CD4-positive, alpha-beta T cell treated with Interleukin-4 for 4 hours (primary cell): ENCODE measurements at regions not wholly inside any gene's neighbourhood (a gene's known extent, or its start where the extent isn't known, plus 50 kb on each side); places are given as distances from the start of the nearest gene placed in this dataset.
A peak's percentile ranks its signal among the peaks of the same experiment; 100 is the strongest.

Source experiments
- DNase-seq: peaks from one replicate; pipeline ENCODE4 v3.0.0-alpha.2; 2020

DNA sequence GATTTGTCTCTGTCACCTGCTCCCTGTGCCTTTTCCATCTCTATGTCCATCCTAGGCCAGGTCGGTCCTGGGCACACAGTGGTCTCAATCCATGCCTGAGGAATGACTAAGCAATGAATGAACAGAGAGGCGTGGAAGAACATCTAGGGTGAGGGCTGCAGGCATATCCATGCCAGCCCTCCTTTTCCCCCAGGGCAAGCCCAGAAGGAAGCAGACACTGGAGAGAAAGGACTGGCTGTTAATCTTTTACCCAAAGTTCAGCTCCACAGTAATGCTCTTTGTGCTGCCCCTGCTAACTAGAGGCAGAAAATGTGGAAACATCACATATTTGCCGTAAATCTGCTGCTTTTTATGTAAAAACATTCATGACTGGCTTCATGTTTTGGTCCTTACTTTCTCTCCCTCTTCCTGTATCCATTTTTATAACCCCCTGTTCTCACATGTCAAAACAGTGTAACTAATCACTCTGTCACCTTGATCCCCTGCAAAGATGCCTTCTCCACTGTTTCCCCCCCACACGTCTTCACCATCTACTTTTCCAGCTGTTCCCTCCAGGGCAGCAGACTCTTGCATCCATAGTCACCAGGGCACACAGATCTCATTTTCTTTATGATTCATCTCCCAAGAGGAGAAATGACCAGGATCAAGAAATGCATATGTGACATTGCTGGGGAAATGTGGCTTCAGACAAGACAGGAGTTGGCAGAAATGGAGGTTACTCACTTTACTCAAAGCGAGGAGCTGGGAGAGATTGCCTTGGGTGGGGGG, 166.4 kb upstream of the PROX1 start:
- no peak for DNase-seq

DNA sequence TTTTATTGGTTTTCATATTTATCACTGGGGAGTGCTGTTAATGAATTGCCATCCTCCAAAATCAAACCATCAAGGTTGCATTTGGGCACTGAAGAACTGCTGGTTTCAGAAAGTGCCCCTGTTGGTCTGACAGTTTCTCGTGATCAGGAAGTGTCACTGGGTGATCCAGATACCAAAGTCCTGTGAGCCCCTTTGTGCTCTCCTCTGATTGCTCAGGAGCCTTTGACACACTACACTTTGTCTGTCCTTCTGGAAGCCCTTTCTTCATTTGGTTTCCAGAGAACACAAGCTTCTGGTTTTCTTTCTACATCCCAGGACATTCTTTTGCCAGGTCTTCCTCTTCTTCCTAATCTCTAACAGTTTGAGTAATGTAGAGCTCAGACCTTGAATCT, 165.8 kb upstream of the PROX1 start:
- DNase-seq: no peak

DNA sequence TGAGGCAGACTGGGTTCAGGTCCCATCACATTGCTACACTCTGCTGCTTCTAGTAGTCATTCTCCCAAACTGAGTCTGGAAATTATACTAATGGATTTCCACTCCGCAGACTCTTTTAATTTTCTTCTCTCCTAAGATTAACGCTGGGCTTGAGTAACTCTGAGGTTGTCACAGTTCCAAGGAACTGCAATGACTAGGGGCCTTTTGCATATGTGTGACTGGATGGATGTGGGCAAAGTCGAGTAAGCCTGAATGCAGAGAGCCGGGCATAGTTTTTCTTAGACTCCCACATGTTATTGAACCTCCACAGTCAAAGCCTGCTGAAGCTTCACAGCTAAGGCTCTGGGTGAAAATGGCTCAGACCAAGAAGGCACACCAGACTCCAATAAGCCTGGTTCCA, 160.9 kb upstream of the PROX1 start:
- DNase-seq: no peak

DNA sequence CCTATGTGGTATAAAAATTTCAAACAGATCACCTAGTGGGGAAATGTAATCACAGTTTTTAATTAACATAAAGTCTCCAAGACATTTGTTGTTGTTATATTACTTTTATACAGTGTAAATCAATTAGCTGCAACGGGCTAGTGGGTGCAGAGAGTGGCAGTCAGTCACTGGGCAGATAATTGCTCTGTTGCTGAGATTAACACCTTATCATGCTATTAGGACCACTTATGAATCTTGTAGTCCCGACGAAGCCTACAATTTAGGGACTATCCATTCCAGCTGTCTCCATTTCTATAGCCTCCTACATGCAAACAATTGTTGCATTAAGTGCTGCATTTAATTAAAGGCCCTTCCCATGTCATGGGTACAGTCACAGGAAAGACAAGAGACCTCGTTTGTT, 158.9 kb upstream of the PROX1 start:
- no peak for DNase-seq

DNA sequence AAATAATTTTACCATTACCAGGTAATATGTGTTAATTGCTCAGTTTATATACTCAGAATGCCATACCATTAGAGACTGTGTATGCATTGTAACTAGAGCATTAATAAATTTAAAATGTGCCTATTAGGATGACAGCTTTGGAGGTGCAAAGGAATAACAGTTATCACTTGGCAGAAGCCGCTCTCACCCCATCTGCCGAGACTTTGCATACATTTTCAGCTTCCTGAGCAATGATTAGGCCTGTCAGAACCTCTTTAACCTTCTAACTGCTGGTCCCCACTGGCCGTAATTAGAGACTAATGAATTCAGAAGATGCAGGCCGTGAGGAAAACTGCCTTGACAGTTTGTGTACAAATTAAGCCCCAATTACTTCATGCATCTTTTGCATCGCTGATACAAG, 158.0 kb upstream of the PROX1 start:
- no peak for DNase-seq

DNA sequence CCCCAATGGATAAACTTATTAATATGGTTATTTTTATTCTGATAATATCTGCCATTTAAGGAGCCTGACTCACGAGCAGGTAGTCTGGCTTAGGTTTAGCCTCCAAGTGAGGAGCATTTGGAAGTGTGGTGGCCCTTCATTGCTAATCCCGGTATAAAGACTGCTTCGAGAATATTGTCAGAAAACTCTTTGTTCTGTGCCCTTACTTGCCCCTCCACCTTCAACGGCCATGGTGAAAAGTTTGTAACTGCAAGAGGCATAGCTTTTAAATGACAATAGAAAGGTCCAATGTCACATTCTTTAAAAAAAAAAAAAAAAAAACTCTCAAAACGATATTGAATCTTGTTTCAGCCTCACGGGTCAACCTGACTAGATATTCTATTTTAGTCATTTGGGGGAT, 157.4 kb upstream of the PROX1 start:
- no peak for DNase-seq

DNA sequence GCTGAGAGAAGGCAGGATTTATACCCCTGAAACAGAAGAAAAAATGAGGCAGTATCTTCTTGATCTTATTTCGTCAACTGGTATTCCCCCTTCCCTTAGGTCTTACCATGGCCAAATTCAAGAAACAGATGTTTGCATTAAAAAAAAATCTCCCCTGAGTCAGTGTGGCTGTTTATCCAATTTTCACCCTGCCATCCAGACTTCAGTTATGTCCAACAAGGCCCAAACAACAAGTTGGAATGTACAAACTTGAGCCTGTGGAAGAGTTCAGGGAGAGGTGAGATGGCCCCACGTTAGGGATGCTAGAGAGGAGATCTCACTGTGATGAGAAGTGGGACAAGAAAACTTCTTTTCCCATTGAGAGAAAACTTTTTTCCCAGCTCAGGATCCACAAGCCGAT, 147.2 kb upstream of the PROX1 start:
- DNase-seq: no peak

DNA sequence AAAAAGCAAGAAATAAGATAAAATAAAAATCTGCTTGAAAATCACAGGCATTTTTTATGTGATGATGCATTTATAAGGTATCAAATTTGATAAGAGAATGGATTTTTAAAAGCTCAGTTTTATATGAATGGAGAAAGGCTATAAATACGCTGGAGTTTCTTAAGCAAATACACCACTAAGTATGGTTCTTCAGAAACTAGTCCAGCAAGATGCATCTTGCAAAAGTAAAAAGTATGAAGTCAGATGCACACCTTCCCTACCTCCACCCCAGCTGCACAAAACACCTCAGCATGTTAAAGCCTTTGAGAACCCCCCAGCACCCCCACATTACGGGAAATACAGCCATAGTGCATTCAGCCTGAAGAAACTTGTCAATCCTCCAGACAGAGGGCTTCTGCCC, 143.1 kb upstream of the PROX1 start:
- no peak for DNase-seq

DNA sequence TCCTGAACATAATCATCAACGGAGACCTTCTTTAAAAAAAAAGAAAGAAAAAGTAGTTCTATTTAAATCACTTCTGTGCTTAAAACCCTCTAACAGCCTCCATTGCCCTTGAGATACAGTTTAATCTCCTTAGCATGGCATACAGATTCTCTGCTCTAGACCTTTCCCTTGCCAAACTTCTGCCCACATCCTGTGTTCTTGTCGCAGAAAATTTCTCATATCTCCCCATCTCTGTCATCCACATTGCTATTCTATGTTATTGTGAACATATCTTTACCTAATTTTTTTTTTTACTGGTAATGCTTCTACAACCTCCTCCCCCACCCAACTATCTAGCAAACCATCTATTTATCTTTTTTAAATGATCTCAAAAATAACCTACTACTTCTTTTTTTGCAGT, 135.7 kb upstream of the PROX1 start:
- peak; percentile 18 for DNase-seq

DNA sequence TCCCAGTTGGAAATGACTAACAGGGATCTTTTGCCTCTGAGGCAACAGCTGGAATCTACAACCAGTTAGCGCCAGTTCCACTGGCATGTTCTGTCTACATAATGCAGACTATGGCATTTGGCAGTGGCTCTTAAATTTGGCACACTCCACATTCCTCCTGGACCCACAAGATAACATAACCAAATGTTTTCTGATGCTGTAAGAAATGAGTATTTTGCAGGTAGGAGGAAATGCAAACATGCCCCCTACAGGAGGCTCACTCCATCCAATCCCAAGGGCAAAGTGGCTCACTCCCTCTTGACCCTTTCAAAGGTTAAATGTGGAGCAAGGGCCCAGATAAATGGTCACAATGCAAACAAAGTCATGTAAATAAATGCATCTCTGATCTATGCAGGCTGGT, 129.2 kb upstream of the PROX1 start:
- no peak for DNase-seq

DNA sequence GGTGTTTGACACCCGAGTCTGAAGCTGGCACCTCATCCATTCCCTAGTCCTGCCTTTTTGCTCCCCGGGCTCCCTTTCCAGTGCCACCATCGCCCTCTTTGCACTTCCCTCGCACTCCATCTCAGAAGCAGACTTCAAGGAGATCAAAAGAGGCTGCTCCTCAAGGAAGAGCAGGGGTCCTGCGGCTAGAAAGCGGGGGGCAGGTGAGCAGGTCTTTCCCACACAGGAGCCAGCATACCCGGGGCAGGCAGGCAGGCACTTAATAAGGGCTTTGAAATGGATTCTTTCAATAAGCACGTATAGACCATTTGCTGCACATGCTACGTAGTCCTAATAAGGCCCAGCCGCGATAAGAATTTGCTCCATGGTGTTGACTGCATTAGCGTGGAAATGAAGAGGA, 125.9 kb upstream of the PROX1 start:
- no peak for DNase-seq

DNA sequence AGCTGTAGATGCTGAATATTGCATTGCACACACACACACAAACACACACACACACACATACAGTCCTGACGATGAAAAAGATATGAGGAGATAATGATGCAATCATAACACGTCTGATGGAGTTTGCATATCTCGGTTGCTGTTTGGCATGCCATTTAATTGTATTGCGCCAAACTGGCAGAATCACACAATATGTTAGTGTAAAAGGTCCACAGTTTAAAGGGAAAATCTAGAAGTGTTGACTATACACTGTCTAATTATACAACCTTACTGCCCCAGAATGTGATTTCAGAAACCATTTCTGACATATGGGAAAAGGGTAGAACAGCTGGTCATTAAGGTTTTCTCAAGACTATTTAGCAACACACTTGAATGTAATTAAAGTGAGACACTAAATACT, 123.7 kb upstream of the PROX1 start:
- DNase-seq: no peak

DNA sequence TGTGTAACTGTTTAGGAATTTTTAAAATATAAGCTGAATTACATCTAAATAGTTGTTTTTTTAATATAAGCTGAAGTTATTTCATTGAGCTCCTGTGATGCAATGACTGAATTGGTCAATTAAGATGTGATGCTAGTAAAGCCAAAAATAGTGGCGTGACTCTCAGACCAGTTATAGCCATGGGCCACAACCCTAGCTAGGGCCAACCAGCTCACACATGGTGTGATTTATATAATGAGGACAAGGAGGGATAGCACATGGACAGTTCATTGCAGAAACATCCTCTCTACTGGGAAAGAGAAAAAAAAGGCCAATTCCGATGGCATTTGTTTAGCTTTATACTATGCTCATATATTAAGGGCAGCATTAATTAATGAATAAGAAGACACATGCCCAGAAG, 119.3 kb upstream of the PROX1 start:
- no peak for DNase-seq

DNA sequence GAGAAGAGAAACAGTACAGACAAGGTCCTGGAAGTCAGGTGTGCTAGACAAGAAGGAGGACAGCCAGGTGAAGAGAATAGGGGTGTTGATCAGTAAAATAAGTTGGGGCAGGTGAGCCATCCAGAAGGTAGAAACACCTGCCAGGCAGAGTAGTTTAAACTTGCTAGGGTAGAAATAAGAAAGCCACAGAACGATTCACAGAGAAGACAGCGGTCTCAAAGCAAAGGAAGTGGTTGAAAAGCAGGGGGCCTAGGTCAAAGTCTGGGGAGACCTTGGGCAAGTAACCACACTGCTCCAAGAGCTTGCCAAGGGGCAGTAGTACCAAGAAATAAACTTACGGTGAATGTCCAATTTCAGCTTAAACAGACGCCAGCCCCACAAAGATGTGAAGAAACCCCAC, 116.6 kb upstream of the PROX1 start:
- no peak for DNase-seq

DNA sequence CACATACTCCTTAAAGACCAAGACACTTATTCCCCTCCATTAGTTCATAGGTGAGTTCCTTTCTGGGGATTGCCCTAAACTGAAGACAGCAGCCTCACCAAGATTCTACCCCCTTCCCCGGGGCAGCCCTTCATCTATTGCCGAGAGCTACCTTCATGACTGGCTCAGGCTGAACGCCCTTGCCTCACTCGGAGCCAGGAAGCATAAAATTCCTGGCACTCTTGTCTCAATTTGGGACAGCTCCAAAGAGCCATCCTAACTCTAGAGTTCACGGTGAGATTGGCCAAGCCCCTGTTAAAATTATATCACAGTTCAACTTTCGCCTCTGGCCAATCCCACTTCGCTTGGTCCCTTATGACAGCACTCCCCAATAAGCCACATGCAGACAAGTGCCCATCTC, 113.0 kb upstream of the PROX1 start:
- no peak for DNase-seq

DNA sequence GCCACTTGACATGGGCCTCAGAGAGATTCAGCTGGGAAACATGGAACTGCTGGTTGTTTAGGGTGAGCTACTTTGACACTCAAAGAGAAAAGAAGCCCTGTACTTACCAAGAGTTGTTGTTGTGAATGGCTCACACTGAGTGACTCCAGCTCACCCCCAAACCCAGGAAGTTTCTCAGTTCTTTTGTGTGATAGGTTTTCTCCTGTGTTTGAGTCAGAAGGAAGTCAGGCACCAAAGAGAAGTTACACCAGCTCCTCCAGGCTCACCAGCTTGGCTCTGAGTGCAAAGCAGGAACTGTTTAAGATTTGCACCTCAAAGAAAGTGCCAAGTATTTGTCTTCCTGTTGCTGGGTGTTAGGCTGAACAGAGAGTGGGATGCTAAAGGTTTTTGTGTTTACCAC, 111.2 kb upstream of the PROX1 start:
- DNase-seq: no peak

DNA sequence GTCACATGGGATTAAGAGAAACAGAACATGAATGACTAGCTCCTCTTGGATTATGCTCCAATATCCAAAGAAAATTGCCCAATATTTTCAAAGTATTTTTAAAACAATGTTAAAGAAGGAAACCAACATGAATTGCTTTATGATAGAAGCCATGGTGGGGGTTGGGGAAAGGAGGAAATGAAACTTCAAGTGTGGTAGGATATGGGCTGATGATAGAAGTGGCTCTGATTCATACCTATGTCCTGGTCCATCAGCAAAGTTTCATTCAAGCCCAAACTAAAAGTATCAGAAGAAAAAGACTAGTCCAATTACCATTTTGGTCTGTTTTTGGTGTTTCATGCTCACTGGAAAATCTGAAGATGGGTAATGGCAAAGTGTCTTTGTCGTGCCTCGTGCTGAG, 104.2 kb upstream of the PROX1 start:
- DNase-seq: no peak

DNA sequence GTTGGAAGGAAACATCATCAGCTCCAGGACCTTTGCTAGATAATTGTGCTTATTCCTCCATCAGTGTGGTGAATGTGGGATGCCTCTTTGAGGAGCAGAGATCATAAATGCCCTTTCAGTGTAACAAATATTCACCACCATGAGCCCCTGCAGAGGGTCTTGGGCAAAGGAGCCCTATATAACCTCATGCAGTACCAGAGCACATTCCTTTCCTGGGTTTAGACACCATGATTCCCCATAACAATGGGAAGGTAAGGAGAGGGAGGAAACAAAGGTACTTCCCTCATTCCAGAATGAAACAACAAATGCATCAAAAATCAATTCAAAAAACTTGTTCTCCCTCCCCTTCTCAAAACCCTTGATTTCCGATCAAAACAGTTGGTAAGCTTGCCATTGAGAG, 103.4 kb upstream of the PROX1 start:
- no peak for DNase-seq

DNA sequence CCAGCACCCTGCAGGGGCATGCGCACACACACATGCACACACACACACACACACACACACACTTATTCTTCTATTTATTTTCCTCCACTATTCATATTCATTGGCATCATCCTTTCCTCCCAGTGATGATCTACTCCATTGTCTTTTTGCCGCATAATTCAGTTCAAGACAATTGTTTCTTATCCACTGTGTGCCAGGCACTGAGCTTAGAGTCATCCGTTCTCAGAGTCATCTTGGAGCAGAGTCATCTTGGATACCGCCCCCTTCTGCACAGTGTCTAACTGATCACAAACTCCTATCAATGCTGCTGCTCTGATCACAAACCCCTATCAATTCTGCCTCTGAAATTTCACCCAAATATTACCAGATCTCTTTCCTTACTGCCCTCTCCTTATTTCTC, 102.8 kb upstream of the PROX1 start:
- DNase-seq: no peak

DNA sequence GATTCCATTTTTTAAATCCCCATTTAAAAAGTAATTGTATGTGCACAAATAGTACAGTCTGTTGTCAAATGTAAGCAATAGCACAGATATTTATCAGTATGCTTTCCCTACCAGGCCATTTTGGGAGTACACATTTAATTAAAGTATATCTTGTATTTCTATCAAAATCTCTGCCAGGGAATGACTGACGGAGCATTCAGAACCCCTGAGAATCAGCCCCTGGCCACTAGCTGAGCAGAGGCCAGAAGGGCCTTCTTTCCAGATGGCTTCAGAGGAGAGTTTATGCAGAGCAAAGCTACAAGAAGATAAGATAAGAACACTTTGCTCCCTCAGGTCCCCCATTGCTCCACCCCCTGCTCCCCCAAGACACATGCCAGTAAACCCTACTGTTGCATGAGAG, 99.9 kb upstream of the PROX1 start:
- DNase-seq: no peak

DNA sequence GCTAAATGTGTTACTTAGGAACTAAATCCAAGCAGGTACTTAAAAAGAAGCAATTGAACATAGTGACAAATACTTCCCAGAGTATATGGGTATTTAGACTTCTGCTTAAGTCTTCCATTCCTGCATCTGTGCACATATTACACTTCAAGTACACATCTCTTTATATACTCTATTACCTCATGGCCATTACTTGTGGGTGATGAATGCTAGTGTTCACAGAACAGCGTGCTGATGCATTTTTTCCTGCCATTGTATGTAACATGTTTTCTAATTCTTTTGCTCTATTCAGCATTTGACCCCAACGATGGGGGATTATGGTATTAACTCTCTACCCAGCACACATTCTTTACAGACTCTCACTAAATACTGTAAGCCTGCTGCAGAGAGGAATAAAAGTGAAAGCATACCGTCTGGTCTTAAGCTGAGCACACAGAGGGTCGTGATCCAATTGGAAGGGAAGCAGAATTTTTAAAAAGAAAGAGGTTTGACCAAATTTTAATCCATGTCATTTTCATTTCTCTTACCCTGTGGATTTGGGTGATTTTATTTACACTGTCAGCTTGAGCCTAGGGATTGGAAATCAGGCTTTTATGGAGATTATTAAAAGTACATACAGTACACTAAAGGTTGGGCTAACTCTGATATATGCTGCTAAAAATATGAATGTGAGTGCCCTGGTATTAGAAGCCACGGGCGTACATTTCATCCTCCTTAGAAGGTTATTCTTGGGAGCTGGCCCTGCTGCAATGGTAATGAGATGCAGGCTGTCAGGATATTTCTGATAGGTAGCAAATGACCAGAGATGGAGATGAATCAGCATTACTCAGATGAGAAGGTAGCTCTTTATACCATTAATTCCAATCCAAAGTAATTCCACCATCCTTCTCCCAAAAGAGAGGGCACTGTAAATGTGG, 95.5 kb upstream of the PROX1 start:
- no peak for DNase-seq

DNA sequence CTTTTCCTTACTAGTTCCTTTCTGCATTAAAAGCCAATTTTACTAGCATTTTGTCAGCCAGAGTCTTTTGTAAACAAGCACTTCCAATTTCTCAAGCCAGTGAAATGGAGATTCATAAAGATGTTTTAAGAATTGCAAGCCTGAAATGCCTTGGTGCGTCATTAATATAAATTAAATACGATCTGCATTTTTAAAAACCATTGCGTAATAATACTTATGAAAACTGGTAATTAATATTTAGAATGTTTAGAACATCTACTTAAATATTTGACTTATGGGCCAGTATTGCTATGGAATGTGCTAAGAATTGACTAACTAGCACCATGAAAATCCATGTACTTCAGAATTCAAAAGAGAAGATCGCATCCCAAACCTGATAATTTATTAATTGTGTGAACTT, 89.1 kb upstream of the PROX1 start:
- no peak for DNase-seq

DNA sequence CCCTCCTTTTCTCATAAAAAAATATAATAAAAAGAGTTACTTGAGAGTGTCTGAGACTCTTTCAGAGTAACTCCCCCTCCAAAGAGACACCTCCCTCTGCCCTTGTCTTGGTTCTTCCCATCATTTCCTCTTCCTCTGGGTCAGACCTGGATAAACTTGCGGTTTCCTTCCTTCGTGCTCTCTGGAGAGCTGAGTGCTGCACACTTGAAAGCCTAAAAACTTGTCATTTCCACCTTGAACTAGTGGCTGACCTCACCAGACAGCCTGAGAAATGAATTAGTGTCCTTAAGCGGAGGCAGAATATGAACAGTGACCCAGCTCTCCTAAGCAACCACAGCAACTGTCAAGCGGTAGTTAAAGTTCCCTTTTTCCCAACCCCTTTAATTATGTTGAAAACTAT, 88.4 kb upstream of the PROX1 start:
- no peak for DNase-seq

DNA sequence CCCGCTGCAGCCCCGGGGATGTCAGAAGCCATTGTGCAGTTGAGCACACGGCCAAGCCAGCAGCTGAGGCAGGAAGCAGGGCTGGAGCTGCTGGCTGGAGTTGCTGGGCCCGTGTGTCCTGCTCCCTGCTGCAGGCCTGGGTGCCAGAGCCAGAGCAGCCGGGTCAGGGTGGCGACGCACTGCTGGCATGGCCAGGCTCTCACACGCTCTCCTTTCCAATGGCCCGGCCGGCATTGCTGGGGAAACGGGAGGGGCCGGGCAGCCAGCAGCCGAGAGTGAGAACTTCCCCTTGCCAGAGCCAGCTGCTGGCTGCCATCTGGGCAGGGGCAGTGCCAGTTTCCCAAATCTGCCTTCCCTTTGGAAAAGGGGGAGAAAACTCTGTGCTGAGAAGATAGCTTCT, 82.4 kb upstream of the PROX1 start:
- no peak for DNase-seq

DNA sequence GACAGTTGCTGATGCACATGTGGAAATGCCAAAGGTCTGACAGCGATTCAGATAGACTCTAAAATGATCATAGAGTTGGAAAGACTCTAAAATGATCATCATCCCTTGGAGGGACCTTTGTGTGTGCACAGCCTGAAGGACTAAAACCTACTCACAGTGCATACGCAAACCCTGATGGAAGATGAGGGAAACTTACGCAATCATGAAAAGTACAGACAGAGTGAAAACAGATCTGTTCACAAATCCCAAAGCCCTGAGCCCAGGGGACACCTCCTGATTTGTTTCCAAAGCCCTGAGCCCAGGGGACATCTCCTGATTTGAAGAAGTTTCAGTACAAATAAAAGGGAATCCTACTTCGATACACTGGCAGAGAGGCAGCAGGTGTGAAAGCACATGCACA, 79.3 kb upstream of the PROX1 start:
- no peak for DNase-seq
